Activated T-helper 17 cell treated with anti-CD3 and anti-CD28 coated beads, Interleukin-2, amount 50 U/mL, for 72 hours (primary cell): ENCODE measurements at regions not wholly inside any gene's neighbourhood (a gene's known extent, or its start where the extent isn't known, plus 50 kb on each side); places are given as distances from the start of the nearest gene placed in this dataset.

Experiments used
- ATAC-seq: fragments of 150-1000 bp; cut with Tn5 transposase; replicated peaks from 2 replicates; pipeline ENCODE4 v1.10.0; 2021; ENCODE audit warnings: mild to moderate bottlenecking, moderate library complexity
- H3K27ac Mint-ChIP-seq: one replicate; pipeline ENCODE4 v1.8.0; 2022; ENCODE audit warnings: mixed read lengths
- H3K27me3 Mint-ChIP-seq: one replicate; pipeline ENCODE4 v1.8.0; 2022; ENCODE audit warnings: mixed read lengths
- H3K36me3 Mint-ChIP-seq: one replicate; pipeline ENCODE4 v1.8.0; 2022; ENCODE audit warnings: low read depth, mild to moderate bottlenecking, mixed read lengths
- H3K4me1 Mint-ChIP-seq: one replicate; pipeline ENCODE4 v1.8.0; 2022; ENCODE audit warnings: mixed read lengths
- H3K4me3 Mint-ChIP-seq: one replicate; pipeline ENCODE4 v1.8.0; 2022; ENCODE audit warnings: mild to moderate bottlenecking, mixed read lengths
- H3K9me3 Mint-ChIP-seq: one replicate; pipeline ENCODE4 v1.8.0; 2022; ENCODE audit warnings: mixed read lengths

- Mint-ChIP-seq H3K27me3 (peaks cover 19% of the 10 kb centered on the region), H3K4me1 (no peaks in the 10 kb centered on the region), H3K36me3 (no peaks in the 10 kb centered on the region)
Measured at GRCh38 chr13:78816154-78816553, 157.2 kb upstream of the OBI1 start.

GRCh38 chr13:78806457-78806856 lies 147.5 kb upstream of the OBI1 start:
- H3K36me3 Mint-ChIP-seq, result no peaks in the 10 kb centered on the region
- H3K4me1 Mint-ChIP-seq, result no peaks in the 10 kb centered on the region
- no peaks in the 10 kb centered on the region for H3K9me3 Mint-ChIP-seq
- H3K4me3 Mint-ChIP-seq, result no peak overlapping the region
- ATAC-seq, result no peak
- no peak overlapping the region for H3K27ac Mint-ChIP-seq
- peaks cover 3% of the 10 kb centered on the region for H3K27me3 Mint-ChIP-seq

More at GRCh38 chr13:78816154-78816553, 157.2 kb upstream of the OBI1 start:
- no peak overlapping the region for H3K4me3 Mint-ChIP-seq
- ATAC-seq, result no peak
- no peak overlapping the region for H3K27ac Mint-ChIP-seq
- no peaks in the 10 kb centered on the region for H3K9me3 Mint-ChIP-seq

DNA sequence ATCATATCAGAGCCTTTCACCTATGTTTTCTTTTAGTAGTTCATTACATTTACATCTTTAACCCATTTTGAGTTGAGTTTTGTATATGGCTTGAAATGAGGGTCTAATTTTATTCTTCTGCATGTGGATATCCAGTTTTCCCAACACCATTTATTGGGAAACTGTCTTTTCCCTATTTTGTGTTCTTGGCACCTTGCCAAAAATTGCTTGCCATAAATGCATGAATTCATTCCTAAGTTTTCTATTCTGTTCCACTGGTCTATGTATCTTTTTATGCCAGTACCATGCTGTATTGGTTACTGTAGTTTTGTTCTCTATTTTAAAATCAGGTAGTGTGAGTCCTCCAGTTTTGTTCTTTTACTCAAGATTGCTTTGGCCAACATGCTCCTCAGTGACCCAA lies 144.0 kb upstream of the OBI1 start:
- peaks cover 3% of the 10 kb centered on the region for H3K27me3 Mint-ChIP-seq
- H3K36me3 Mint-ChIP-seq, result no peaks in the 10 kb centered on the region
- no peak overlapping the region for H3K4me3 Mint-ChIP-seq
- peaks cover 4% of the 10 kb centered on the region for H3K9me3 Mint-ChIP-seq
- ATAC-seq, result no peak
- H3K27ac Mint-ChIP-seq, result no peak overlapping the region
- H3K4me1 Mint-ChIP-seq, result no peaks in the 10 kb centered on the region

- H3K27me3 Mint-ChIP-seq, result peaks cover 3% of the 10 kb centered on the region
- ATAC-seq, result no peak
- no peaks in the 10 kb centered on the region for H3K36me3 Mint-ChIP-seq
- H3K9me3 Mint-ChIP-seq, result no peaks in the 10 kb centered on the region
- H3K27ac Mint-ChIP-seq, result no peak overlapping the region
- H3K4me3 Mint-ChIP-seq, result no peak overlapping the region
- H3K4me1 Mint-ChIP-seq, result no peaks in the 10 kb centered on the region
Measured at GRCh38 chr13:78787190-78787589, 128.2 kb upstream of the OBI1 start.

- Mint-ChIP-seq H3K4me3 (no peak overlapping the region), H3K27ac (no peak overlapping the region), H3K36me3 (no peaks in the 10 kb centered on the region), H3K4me1 (no peaks in the 10 kb centered on the region), H3K9me3 (no peaks in the 10 kb centered on the region), H3K27me3 (peaks cover 4% of the 10 kb centered on the region)
- no peak for ATAC-seq
Measured at GRCh38 chr13:78786459-78786858, 127.5 kb upstream of the OBI1 start.

DNA sequence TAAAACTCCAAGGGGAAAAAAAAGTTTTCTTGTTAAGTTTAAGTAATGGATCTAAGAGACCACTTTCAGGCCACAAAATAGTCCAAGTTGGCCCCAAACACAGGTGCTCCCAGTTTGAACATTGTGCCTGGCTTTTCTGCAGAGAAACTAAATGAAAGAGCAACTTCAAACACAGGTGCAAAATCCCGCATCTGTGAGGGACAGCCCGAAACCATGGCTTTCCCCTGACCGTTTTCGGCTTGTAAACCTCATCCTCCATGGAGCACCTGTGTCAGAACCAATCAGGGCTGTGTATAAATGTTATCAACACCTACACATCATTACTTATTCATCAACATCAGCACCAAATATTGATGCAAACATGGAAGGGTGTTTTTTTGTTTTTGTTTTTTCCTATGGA lies 126.8 kb upstream of the OBI1 start:
- Mint-ChIP-seq H3K9me3 (no peaks in the 10 kb centered on the region), H3K27ac (no peak overlapping the region), H3K4me3 (no peak overlapping the region), H3K4me1 (no peaks in the 10 kb centered on the region), H3K36me3 (no peaks in the 10 kb centered on the region), H3K27me3 (peaks cover 7% of the 10 kb centered on the region)
- ATAC-seq, result no peak

DNA sequence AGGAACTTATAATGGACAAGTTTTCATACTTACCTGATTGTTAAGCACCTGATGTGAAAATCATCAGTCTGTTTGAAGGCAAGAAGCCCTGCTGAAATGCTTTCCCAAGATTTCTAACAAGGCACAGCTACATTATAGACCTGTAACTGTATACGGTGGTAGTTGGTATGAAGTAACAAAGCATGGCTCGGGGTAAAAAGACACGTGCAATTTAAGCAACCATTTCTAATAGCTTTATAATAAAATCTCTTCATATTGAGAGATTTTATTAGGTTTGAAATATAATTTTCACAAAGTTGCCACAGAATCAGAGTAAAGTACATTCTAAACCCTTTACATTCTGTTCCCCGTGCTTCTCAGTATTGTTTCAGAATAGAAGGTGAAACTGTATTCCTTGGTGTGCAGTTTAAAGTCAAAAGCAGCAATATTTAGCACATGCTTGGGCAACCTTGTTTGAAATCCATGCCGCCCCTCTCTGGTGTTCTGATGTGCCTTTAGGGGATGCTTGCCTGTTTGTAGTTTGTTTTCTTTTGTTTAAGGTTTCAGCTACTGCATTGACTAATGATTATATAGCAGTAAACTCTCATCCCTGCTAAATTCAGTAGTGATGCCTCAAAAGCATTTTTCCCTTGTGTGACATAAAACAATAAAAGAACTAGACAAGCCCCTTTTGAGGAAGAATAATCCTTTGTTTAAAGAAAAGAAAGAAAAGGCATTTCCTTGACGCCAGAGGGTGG lies 125.2 kb upstream of the OBI1 start:
- no peaks in the 10 kb centered on the region for H3K36me3 Mint-ChIP-seq
- no peaks in the 10 kb centered on the region for H3K9me3 Mint-ChIP-seq
- peaks cover 11% of the 10 kb centered on the region for H3K27me3 Mint-ChIP-seq

DNA sequence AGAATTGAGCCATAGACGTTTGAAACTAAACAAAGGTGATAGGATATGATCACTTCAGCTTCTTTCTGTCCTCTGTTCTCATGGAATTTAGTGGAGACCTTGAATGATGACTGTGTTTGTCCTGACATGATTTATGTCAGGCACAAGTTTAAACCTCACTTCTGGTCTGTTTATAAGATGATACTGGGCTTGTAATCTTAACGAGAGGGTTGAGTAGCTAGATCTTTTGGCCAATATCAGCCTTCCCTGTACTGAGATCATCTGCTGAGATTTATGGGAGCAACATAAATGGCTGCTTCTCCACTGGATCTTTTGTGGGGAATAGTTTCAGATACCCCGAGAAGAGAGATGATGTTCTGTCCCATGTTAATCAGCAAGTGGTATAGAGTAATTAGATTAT lies 121.8 kb upstream of the OBI1 start:
- ATAC-seq, result no peak
- H3K4me3 Mint-ChIP-seq, result no peak overlapping the region
- H3K36me3 Mint-ChIP-seq, result no peaks in the 10 kb centered on the region
- H3K27me3 Mint-ChIP-seq, result peaks cover 16% of the 10 kb centered on the region
- no peak overlapping the region for H3K27ac Mint-ChIP-seq
- H3K9me3 Mint-ChIP-seq, result no peaks in the 10 kb centered on the region
- no peaks in the 10 kb centered on the region for H3K4me1 Mint-ChIP-seq

More for the DNA sequence above, 125.2 kb upstream of the OBI1 start:
- no peak for ATAC-seq
- Mint-ChIP-seq H3K27ac (no peak overlapping the region), H3K4me1 (no peaks in the 10 kb centered on the region), H3K4me3 (no peak overlapping the region)

- H3K36me3 Mint-ChIP-seq, result no peaks in the 10 kb centered on the region
- H3K4me1 Mint-ChIP-seq, result no peaks in the 10 kb centered on the region
- no peaks in the 10 kb centered on the region for H3K9me3 Mint-ChIP-seq
- H3K4me3 Mint-ChIP-seq, result no peak overlapping the region
- no peak overlapping the region for H3K27ac Mint-ChIP-seq
- H3K27me3 Mint-ChIP-seq, result peaks cover 16% of the 10 kb centered on the region
- no peak for ATAC-seq
Measured at GRCh38 chr13:78779608-78780007, 120.7 kb upstream of the OBI1 start.

- H3K27ac Mint-ChIP-seq, result no peak overlapping the region
- ATAC-seq, result no peak
- H3K4me1 Mint-ChIP-seq, result no peaks in the 10 kb centered on the region
- no peaks in the 10 kb centered on the region for H3K9me3 Mint-ChIP-seq
- H3K27me3 Mint-ChIP-seq, result peaks cover 16% of the 10 kb centered on the region
- no peaks in the 10 kb centered on the region for H3K36me3 Mint-ChIP-seq
- no peak overlapping the region for H3K4me3 Mint-ChIP-seq
Measured at GRCh38 chr13:78777976-78778375, 119.0 kb upstream of the OBI1 start.

GRCh38 chr13:78777396-78777795 lies 118.4 kb upstream of the OBI1 start:
- Mint-ChIP-seq H3K4me1 (no peaks in the 10 kb centered on the region), H3K4me3 (no peak overlapping the region), H3K36me3 (no peaks in the 10 kb centered on the region), H3K27me3 (peaks cover 16% of the 10 kb centered on the region), H3K27ac (no peak overlapping the region), H3K9me3 (no peaks in the 10 kb centered on the region)
- no peak for ATAC-seq

DNA sequence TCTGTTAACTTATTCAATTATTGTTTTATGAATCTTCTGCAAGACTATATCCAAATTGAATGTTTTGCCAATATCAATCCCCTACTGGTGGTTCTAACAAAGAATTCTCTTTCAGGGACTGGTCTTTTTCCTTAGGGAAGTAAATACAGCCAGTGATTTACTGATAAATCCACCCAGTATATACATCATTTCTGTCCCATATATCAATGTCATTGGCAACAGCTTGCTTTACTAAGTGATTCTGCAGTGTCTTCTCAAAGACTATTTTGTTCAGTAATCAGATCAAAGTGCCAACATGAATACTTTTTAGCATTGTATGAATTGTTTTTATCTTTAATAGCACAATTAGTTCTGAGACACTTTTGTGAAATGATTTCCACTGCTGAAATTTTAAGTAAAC lies 114.0 kb upstream of the OBI1 start:
- no peak for ATAC-seq
- Mint-ChIP-seq H3K4me3 (no peak overlapping the region), H3K27me3 (peaks cover 9% of the 10 kb centered on the region), H3K9me3 (no peaks in the 10 kb centered on the region), H3K36me3 (no peaks in the 10 kb centered on the region), H3K27ac (no peak overlapping the region), H3K4me1 (no peaks in the 10 kb centered on the region)

GRCh38 chr13:78770601-78771000 lies 111.6 kb upstream of the OBI1 start:
- Mint-ChIP-seq H3K27ac (no peak overlapping the region), H3K36me3 (no peaks in the 10 kb centered on the region), H3K9me3 (no peaks in the 10 kb centered on the region), H3K4me1 (no peaks in the 10 kb centered on the region), H3K27me3 (peaks cover 14% of the 10 kb centered on the region), H3K4me3 (no peak overlapping the region)
- ATAC-seq, result no peak

DNA sequence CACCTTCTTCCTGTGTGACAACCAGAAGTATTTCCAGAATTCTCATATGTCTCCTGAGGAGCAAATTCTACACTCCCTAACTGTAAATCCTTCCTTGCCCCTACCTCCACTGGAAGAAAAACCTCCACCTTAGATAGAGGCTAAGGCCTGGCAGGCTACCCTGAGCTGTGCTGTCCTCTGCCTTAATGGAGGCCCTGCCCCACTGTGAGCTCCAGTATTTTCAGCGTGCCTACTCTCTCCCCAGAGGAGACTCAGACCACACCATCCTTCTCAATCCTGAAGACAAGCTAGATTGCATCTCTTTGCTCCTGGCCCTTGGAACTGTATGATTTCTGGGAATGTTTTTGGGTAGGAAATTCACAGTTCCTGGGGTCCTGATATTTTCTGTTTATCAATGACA lies 110.0 kb upstream of the OBI1 start:
- no peak overlapping the region for H3K27ac Mint-ChIP-seq
- no peaks in the 10 kb centered on the region for H3K9me3 Mint-ChIP-seq

DNA sequence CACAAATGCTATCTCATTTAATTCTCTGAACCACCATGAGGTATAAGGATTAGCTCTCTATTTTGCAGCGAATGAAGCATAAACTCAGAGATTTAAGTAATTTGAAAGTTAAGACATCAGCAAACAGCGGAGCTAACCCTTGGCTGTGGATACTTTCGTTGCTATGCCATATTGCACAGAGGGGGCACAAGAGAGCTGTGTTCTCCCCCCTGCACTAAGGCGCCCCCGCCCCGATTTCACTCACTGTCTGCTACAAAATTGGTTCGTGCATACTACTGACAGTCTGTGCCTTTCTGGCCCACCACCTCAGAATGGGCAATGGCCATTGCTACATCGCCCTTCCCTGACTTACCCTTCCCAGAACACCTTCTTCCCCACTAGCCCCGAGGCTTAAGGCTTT lies 105.7 kb upstream of the OBI1 start:
- Mint-ChIP-seq H3K27ac (no peak overlapping the region), H3K4me3 (no peak overlapping the region), H3K27me3 (peaks cover 24% of the 10 kb centered on the region), H3K36me3 (no peaks in the 10 kb centered on the region), H3K4me1 (no peaks in the 10 kb centered on the region), H3K9me3 (no peaks in the 10 kb centered on the region)
- ATAC-seq, result no peak

More for the DNA sequence above, 110.0 kb upstream of the OBI1 start:
- H3K36me3 Mint-ChIP-seq, result no peaks in the 10 kb centered on the region
- no peak overlapping the region for H3K4me3 Mint-ChIP-seq
- ATAC-seq, result no peak
- peaks cover 17% of the 10 kb centered on the region for H3K27me3 Mint-ChIP-seq
- H3K4me1 Mint-ChIP-seq, result no peaks in the 10 kb centered on the region

DNA sequence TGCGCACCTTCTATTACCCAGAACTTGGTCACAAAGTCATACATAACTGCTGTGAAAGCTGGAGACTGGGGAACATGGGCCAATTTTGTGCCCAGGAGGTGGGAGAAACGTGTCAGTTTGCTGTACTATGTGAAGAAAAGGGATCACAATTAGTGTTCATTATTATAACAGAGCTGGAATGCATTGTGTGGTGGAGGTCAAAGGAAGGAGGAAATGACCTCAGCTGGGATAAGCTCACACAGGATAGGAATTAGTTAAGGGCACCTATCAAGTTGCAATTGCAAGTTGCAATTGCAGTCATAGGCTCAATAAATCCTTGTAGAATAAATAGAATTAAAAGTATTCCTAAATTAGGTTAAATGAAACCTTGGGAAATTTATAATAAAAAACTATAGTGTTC lies 103.9 kb upstream of the OBI1 start:
- Mint-ChIP-seq H3K36me3 (no peaks in the 10 kb centered on the region), H3K27ac (no peak overlapping the region), H3K4me1 (no peaks in the 10 kb centered on the region), H3K9me3 (no peaks in the 10 kb centered on the region), H3K4me3 (no peak overlapping the region), H3K27me3 (peaks cover 19% of the 10 kb centered on the region)
- ATAC-seq, result no peak
